A673 (cell line): ENCODE measurements at regions not wholly inside any gene's neighbourhood (a gene's known extent, or its start where the extent isn't known, plus 50 kb on each side); places are given as distances from the start of the nearest gene placed in this dataset.
"Not testable (repeated sequence)": the region's sequence is repeated elsewhere in the genome, so short reads cannot be mapped to it uniquely, and the experiment has no call there.

Experiments used
- EZH2 ChIP-seq: fragments of 200-600 bp; sonication (generic); IDR thresholded peaks from 2 replicates; pipeline ENCODE4 v1.6.1; 2017; ENCODE audit warnings: borderline replicate concordance, low read depth, mild to moderate bottlenecking, mixed read lengths, antibody characterized with exemption, low read length; ENCODE audit not compliant: poor library complexity, severe bottlenecking
- TF ChIP-seq, protein P1 (sequence below): fragments of 300-800, 200-600 bp; sonication (generic); conservative IDR thresholded peaks from 2 replicates; pipeline ENCODE4 v1.5.1; 2017; ENCODE audit warnings: low read depth, mild to moderate bottlenecking, antibody characterized with exemption, low read length, moderate library complexity, mixed read lengths

DNA sequence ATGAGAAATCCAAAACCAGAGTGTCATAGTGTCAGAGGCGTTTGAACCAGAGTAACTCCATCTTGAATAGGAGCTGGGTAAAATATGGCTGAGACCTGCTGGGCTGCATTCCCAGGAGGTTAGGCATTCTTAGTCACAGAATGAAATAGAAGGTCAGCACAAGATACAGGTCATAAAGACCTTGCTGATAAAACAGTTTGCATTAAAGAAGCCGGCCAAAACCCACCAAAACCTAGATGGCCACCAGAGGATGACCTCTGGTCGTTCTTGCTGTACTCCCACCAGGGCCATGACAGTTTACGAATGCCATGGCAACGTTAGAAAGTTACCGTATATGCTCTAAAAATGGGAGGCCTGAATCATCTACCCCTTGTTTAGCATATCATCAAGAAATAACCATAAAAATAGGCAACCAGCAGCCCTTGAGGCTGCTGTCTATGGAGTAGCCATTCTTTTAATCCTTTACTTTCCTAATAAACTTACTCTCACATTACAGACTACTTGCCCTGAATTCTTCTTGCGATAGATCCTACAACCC, 67.1 kb upstream of the NANOS1 start:
- TF ChIP-seq, protein P1, sequence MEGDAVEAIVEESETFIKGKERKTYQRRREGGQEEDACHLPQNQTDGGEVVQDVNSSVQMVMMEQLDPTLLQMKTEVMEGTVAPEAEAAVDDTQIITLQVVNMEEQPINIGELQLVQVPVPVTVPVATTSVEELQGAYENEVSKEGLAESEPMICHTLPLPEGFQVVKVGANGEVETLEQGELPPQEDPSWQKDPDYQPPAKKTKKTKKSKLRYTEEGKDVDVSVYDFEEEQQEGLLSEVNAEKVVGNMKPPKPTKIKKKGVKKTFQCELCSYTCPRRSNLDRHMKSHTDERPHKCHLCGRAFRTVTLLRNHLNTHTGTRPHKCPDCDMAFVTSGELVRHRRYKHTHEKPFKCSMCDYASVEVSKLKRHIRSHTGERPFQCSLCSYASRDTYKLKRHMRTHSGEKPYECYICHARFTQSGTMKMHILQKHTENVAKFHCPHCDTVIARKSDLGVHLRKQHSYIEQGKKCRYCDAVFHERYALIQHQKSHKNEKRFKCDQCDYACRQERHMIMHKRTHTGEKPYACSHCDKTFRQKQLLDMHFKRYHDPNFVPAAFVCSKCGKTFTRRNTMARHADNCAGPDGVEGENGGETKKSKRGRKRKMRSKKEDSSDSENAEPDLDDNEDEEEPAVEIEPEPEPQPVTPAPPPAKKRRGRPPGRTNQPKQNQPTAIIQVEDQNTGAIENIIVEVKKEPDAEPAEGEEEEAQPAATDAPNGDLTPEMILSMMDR = not testable (repeated sequence)
- TF ChIP-seq EZH2 = not testable (repeated sequence)
